Non-pigmented ciliary epithelial cell (primary cell): ENCODE measurements at regions not wholly inside any gene's neighbourhood (a gene's known extent, or its start where the extent isn't known, plus 50 kb on each side); places are given as distances from the start of the nearest gene placed in this dataset.

Experiments used
- DNase-seq: peaks from one replicate; pipeline ENCODE4 v3.0.0-alpha.2; 2010; ENCODE audit warnings: low read depth

DNA sequence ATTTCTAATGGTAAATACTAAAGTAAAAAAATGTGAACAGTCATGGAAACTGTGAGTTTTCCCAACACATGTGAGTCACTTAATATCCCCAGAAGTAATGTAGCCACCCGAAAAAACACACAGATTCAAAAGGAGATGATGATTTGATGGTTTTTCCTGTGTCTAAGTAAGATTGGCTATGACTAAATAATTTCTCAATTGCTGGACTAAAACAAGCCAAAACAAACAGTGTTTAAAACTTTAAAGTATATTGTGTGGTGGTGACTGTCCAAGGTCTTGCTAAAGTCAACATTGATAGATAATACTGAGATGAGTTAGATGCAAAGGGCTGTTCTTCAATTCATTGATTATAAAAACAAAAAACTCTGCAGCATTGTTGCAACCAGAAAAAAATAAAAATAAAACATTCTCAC lies 89.6 kb upstream of the SOX5 start:
- peak; percentile 70 for DNase-seq

DNA sequence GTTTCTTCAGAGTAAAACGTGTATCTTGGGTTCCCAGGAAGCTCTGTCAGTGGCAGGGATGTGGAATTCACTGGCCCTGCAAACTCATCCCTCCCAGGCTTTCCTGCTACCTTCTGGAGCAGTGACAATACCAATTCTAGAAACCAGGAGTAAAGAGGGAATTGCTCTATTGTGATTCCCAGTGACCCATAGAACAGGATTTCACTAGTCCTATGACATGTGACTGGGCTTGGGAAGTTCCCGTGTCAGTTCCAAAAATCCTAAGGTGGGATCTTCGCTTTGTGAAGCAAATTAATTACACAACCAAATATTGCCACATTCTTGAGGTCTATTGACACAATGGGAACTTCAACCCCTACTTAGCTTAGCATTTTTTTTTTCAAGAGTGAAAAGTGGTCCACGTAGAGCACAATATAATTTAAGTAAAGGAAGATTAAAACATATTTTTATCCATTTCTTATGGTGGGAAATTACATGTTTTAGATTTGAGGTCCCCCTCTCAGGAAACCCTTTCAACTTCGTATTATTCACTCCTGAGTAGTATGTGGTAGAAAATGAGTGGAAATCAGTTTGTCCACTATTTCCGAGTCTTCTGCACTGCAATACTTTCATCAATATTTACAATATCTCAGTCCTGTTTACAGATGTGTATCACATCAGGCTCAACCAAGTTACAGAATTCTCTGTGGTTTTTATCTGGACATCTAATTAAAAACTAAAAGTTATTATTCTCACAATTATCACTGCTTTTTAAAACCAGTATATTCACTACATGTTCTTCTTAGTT lies 88.9 kb upstream of the SOX5 start:
- DNase-seq, result no peak

DNA sequence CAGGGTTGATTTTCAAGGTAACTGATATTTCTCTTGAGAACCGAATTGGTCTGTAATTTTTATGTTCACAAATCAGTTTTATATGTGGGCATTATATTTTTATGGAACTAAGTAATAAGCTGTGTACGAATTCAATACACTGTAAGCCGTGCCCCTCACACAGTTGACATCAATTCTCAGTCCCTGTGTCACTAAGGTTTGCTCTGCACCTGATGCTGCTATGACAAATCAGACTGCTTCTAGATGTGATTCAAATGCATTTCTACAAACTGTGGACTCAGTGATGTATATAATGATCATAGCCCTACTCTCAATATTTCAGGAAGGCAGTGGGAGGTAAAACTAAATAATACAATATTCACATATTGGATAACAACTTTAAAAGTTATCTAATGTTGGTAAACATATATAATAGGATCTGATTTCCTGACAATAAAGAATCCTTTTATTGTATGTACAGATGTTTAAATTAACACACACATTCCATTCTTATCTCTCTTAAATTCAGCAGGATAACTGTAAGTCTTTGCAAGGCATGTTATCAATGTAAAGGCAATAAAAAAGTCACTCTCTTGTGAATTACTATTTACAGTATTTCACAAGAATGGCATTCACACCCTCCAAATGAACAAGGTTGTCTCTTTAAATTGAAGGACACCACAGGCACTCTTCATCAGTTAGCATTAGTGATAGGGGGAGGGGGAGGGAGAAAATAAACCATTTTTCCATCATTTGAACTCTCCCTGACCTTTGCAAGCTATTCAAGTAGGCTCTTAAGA lies 87.2 kb upstream of the SOX5 start:
- no peak for DNase-seq

DNA sequence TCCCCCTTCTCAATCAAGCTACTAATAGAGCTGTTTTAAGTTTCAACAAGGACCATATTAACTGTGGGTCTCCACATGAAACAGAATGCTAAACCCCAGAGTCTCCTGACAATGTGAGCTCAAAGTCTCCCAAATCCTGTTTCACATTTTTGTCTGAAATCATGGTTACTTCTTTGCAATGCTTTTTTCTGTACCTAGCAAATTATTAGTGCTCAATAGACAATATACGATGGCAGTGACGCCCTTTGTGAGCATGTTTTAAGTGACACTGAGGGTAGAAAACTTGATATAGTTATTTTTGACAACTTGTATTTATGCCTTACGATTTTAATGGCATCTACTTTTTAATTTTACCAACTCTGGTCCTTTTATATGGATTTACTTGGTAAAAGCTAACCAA lies 85.4 kb upstream of the SOX5 start:
- no peak for DNase-seq

- DNase-seq, result no peak
Observed at GRCh38 chr12:24034160-24034559, 84.7 kb upstream of the SOX5 start.

- no peak for DNase-seq
Observed at GRCh38 chr12:24027352-24027751, 77.9 kb upstream of the SOX5 start.

DNA sequence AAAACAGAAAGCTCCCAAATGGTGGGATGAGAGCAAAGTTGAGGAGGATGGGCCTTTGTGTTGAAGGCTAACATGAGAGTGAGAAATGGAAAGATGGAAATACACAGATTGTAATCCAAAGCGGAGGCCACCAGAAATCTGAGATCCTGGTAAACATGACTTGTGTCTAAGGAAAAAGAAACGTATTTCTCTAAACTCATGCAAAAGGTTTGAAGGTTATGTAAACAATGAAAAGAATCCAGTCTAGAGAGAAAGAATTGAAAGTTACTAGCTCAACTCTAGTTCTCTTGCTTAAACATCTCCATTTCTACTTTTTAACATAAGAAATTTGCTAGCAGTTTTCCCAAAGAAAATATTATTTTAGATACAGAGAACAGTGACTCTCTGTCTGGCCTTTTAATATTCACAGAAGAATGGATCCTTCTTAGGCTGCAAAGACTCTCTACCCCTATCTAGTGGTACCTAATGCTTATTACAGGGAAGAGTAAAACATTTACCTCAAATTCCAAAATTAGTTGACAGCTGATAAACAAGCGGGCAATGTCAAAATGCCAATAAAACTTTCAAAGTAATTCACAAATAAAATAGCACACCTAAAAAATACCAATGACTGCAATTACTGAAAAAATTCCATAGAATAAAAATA lies 75.8 kb upstream of the SOX5 start:
- DNase-seq, result no peak

GRCh38 chr12:24023081-24023480 lies 73.6 kb upstream of the SOX5 start:
- no peak for DNase-seq

GRCh38 chr12:24021164-24021502 lies 71.7 kb upstream of the SOX5 start:
- DNase-seq, result no peak

DNA sequence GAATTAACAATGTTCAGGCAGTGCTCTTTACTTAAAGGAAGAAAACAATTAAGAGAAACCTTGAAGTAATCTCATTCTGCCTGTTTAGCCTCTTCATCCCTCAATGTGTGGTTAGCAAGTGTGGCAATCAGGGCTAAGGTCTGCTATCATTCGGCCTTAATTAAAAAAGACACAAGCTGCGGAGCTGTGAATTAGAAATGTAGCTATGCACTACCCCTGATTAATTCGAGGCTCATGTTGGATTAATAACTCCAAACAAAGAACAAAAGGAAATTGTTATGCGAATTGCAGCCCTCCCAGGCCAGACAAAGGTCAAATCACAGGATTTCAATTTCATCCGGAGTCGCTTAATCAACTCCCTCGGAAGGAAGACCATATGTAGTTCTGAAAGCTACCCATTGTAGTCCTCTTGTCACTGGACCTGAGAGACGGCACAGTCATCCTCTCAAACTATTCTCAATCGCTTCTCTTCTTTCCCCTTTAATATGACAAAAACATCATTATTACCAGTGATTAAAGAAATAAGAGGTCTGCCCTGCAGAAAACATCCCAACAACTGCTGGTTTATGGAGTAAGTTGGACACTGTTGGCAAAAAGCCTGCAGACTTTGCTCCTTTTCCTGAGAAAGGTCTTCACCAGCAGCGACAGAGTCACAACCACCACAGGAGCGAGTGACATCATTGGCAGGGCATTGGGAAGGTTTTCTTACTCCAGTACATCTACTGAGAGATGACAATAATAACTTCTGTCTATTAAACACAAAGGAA lies 71.1 kb upstream of the SOX5 start:
- DNase-seq, result no peak

DNA sequence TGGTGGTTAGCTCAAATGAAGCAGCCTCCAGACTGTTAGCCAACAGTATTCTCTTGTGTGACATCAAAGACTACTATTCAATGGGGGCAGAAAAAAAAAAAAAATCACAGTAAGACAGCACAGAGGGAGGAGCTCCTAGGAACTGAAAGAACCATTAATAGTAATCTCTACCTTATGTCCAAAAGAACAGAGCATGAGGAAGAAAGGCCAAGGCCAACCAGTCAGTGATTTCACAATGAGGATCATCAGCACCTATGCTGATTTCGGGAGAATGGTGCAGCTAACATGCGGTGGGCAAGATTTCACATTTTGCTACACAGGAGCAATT lies 66.3 kb upstream of the SOX5 start:
- no peak for DNase-seq

GRCh38 chr12:24014915-24015832 lies 65.7 kb upstream of the SOX5 start:
- DNase-seq, result no peak

GRCh38 chr12:24014240-24014639 lies 64.8 kb upstream of the SOX5 start:
- no peak for DNase-seq

GRCh38 chr12:24012528-24012927 lies 63.1 kb upstream of the SOX5 start:
- no peak for DNase-seq

GRCh38 chr12:24011927-24012507 lies 62.5 kb upstream of the SOX5 start:
- no peak for DNase-seq

- DNase-seq, result no peak
Observed at GRCh38 chr12:24008166-24008565, 58.7 kb upstream of the SOX5 start.
